Sigmoid colon (tissue), 3 donors: ENCODE measurements at regions not wholly inside any gene's neighbourhood (a gene's known extent, or its start where the extent isn't known, plus 50 kb on each side); places are given as distances from the start of the nearest gene placed in this dataset.

Experiments used
- CTCF ChIP-seq, 4 experiments: fragments of 450-650 bp in 3 of 4; fragments of 200-600 bp in 1 of 4; IDR thresholded peaks; one replicate each; pipeline ENCODE4 v1.5.1; 2016 to 2019; ENCODE audit warnings: antibody characterized with exemption in 4 of 4, mild to moderate bottlenecking in 3 of 4, moderate library complexity in 2 of 4
- POLR2A ChIP-seq, 2 donors: fragments of 450-650 bp; IDR thresholded peaks; one replicate each; pipeline ENCODE4 v1.6.1; 2016; ENCODE audit warnings: antibody characterized with exemption in 2 of 2, mild to moderate bottlenecking in 2 of 2, moderate library complexity in 2 of 2

- TF ChIP-seq CTCF (IDR thresholded peaks at IDR 0.05) = no peak
- TF ChIP-seq POLR2A (IDR thresholded peaks at IDR 0.05) = no peak
Measured at GRCh38 chr5:19189176-19189575, 798.8 kb downstream of the CDH18 start.
